IPS DF 6.9 (cell line): ENCODE measurements at regions not wholly inside any gene's neighbourhood (a gene's known extent, or its start where the extent isn't known, plus 50 kb on each side); places are given as distances from the start of the nearest gene placed in this dataset.

ENCODE experiments used
- DNase-seq: peaks from one replicate; pipeline ENCODE4 v3.0.0-alpha.2; 2013; ENCODE audit warnings: low read depth, low spot score
- H3K27ac ChIP-seq: one replicate; pipeline ENCODE4 v1.5.1; 2013; ENCODE audit warnings: low read length, control low read depth
- H3K27me3 ChIP-seq: 2 replicates; pipeline ENCODE4 v1.6.1; 2013; ENCODE audit warnings: mild to moderate bottlenecking, low read length; ENCODE audit not compliant: control insufficient read depth, insufficient read depth
- H3K36me3 ChIP-seq: 2 replicates; pipeline ENCODE4 v1.6.1; 2013; ENCODE audit warnings: low read length; ENCODE audit not compliant: control insufficient read depth, insufficient read depth
- H3K4me1 ChIP-seq: 2 replicates; pipeline ENCODE4 v1.6.1; 2013; ENCODE audit warnings: low read length; ENCODE audit not compliant: control insufficient read depth, insufficient read depth
- H3K4me3 ChIP-seq: 2 replicates; pipeline ENCODE4 v1.5.1; 2013; ENCODE audit warnings: mild to moderate bottlenecking, low read length
- H3K9me3 ChIP-seq: 2 replicates; pipeline ENCODE4 v1.6.1; 2013; ENCODE audit warnings: low read length, inconsistent platforms; ENCODE audit not compliant: control insufficient read depth, insufficient read depth
- WGBS: extraction: QIAGEN DNeasy Blood & Tissue Kit; methylation state at CpG from one replicate; pipeline ENCODE4 v1.1.7; 2013; ENCODE audit warnings: mixed read lengths, missing lambda C conversion rate; ENCODE audit not compliant: insufficient read length, insufficient coverage; 5-methylcytosine and 5-hydroxymethylcytosine counted together

DNA sequence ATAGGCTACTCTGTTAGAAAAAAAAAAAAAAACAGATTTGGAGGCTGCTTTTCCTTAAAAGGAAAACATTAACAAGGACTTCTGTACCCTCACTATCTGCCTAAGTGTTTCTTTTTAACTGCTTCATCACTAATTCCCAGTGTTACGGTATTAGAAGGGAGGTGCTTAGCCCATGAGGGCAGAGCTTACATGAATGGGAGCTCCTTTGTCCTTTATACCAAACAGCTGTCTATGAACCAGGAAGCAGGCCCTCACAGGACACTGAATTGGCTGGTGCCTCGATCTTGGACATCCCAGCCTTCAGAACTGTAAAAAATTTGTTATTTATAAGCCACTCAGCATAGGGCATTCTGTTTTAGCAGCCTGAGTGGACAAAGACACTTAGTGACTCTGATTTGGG is 215.6 kb upstream of the NRSN1 start:
- Histone ChIP-seq H3K27me3 (no peaks in the 10 kb centered on the region), H3K27ac (no peak overlapping the region), H3K4me3 (no peak overlapping the region), H3K9me3 (no peaks in the 10 kb centered on the region), H3K4me1 (no peaks in the 10 kb centered on the region), H3K36me3 (no peaks in the 10 kb centered on the region)
- DNase-seq: no peak
- no CpG with 5 or more reads among the region's 2 CpGs for WGBS

DNA sequence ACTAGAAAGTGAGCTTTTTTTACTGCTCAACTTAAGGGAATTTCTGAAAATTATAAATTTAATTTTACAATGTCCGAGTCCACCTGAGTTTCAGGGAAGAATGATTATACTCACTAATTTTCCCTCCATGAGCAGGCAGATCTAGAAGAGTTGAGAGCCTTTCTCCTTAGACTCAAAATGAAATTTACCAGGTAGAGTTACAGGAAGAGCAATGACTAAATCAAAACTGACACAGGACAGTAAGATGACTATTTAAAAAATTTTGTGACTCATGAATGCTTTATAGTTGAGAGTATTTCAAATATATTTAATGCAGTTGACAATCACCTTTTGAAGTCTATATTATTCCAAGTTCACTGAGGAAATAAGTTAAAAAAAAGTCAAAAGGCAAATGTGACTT is 198.1 kb upstream of the NRSN1 start:
- H3K36me3 ChIP-seq: no peaks in the 10 kb centered on the region
- H3K4me1 ChIP-seq: no peaks in the 10 kb centered on the region
- H3K9me3 ChIP-seq: no peaks in the 10 kb centered on the region
- H3K4me3 ChIP-seq: no peak overlapping the region
- no CpG with 5 or more reads among the region's 1 CpG for WGBS
- DNase-seq: no peak
- H3K27me3 ChIP-seq: no peaks in the 10 kb centered on the region
- H3K27ac ChIP-seq: no peak overlapping the region

DNA sequence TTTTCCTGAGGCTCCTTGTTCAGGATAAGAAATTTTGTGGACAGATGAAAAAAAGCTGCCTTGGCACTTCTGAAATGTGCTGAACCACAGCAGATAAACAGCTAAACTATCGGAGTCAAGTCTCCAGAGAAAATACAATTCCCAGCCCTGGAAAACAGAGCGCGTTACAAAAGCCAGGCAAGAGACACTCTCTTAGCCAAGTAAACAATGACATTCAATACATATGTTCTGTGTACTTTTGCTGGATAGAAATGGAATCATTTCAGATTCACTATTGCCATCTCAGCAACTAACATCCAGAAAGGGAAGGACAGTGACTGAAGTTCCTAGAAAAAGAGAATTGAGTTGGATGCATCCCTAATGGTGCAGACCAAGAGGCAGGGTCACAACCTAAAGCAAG is 196.8 kb upstream of the NRSN1 start:
- H3K4me1 ChIP-seq: no peaks in the 10 kb centered on the region
- H3K9me3 ChIP-seq: no peaks in the 10 kb centered on the region
- WGBS: no CpG with 5 or more reads among the region's 3 CpGs
- no peak overlapping the region for H3K27ac ChIP-seq
- no peak for DNase-seq
- H3K27me3 ChIP-seq: no peaks in the 10 kb centered on the region
- no peaks in the 10 kb centered on the region for H3K36me3 ChIP-seq
- no peak overlapping the region for H3K4me3 ChIP-seq

- H3K36me3 ChIP-seq: no peaks in the 10 kb centered on the region
- H3K27me3 ChIP-seq: no peaks in the 10 kb centered on the region
- H3K4me3 ChIP-seq: no peak overlapping the region
- no peak overlapping the region for H3K27ac ChIP-seq
- no peaks in the 10 kb centered on the region for H3K4me1 ChIP-seq
- DNase-seq: no peak
- H3K9me3 ChIP-seq: no peaks in the 10 kb centered on the region
Measured at GRCh38 chr6:23940466-23940865, 185.5 kb upstream of the NRSN1 start.

DNA sequence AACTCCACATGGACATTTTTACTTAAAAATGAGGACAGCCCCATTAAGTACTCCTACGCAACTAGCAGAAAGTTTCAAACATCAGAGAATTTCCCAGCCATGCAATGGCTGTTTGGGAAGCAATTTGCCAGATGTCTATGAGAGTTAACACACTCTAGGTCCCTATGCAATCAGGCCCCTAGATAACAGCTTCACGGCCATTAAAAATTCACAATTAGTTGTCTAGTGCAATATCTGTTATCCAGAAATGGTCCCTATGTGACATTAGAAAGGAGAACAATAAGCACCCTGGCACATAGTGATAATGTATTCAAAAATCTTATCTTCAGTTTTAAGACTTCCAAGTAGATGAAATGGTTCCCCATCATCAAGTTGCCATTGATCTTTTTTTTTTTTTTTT is 174.3 kb upstream of the NRSN1 start:
- no peaks in the 10 kb centered on the region for H3K36me3 ChIP-seq
- no peak for DNase-seq
- no peaks in the 10 kb centered on the region for H3K27me3 ChIP-seq
- no peak overlapping the region for H3K27ac ChIP-seq
- H3K9me3 ChIP-seq: no peaks in the 10 kb centered on the region
- H3K4me1 ChIP-seq: no peaks in the 10 kb centered on the region
- no CpG with 5 or more reads among the region's 2 CpGs for WGBS
- no peak overlapping the region for H3K4me3 ChIP-seq

DNA sequence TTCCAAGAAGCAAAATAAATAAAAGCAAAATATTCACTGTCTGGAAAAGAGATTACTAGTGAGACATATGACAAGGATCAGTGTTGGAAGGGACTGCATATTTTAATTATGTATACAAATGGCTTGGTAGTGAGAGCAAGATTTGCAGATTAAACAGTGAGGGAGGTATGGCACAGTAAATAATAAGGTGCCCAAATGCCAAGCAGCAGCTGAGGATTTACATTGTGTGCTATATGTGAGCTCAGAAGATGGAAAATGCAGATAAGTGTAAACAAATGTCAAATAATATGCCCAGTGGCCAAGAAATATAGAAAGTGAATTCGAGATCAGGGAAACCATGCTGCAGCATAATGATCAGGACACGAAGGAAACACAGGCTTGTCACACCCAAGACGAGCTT is 173.8 kb upstream of the NRSN1 start:
- no peaks in the 10 kb centered on the region for H3K9me3 ChIP-seq
- H3K36me3 ChIP-seq: no peaks in the 10 kb centered on the region
- no peaks in the 10 kb centered on the region for H3K27me3 ChIP-seq
- no CpG with 5 or more reads among the region's 3 CpGs for WGBS
- DNase-seq: no peak
- H3K4me1 ChIP-seq: no peaks in the 10 kb centered on the region
- H3K4me3 ChIP-seq: no peak overlapping the region
- H3K27ac ChIP-seq: no peak overlapping the region

- DNase-seq: no peak
- Histone ChIP-seq H3K4me1 (no peaks in the 10 kb centered on the region), H3K36me3 (no peaks in the 10 kb centered on the region), H3K27me3 (no peaks in the 10 kb centered on the region), H3K9me3 (no peaks in the 10 kb centered on the region), H3K27ac (no peak overlapping the region), H3K4me3 (no peak overlapping the region)
- no CpG with 5 or more reads among the region's 3 CpGs for WGBS
Measured at GRCh38 chr6:23953976-23954375, 172.0 kb upstream of the NRSN1 start.

GRCh38 chr6:23957017-23957416 is 169.0 kb upstream of the NRSN1 start:
- H3K4me1 ChIP-seq: no peaks in the 10 kb centered on the region
- no peaks in the 10 kb centered on the region for H3K36me3 ChIP-seq
- WGBS: no CpG with 5 or more reads among the region's 3 CpGs
- no peaks in the 10 kb centered on the region for H3K9me3 ChIP-seq
- no peak overlapping the region for H3K4me3 ChIP-seq
- H3K27ac ChIP-seq: no peak overlapping the region
- H3K27me3 ChIP-seq: no peaks in the 10 kb centered on the region
- no peak for DNase-seq

- H3K4me3 ChIP-seq: no peak overlapping the region
- WGBS: no CpG with 5 or more reads among the region's 5 CpGs
Measured at GRCh38 chr6:23964865-23965264, 161.2 kb upstream of the NRSN1 start.

DNA sequence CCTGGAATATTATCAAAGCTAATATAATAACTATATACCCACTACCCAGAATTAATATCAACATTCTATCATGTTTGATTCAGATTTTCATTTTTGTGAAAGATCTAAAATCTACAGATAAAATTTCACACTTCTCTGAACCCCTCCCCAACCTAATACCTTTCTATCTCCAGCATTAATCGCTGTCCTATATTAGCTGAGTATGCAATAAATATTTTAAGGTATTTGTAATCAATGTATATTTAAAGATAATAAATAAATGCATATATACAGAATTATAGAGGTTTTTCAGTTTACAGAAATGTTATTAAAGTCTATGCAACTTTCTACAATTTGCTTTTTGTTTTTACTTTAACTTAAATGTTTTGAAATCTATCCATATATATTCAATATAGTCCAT is 156.7 kb upstream of the NRSN1 start:
- no peak overlapping the region for H3K4me3 ChIP-seq
- H3K4me1 ChIP-seq: no peaks in the 10 kb centered on the region
- no peaks in the 10 kb centered on the region for H3K27me3 ChIP-seq
- DNase-seq: no peak
- H3K36me3 ChIP-seq: no peaks in the 10 kb centered on the region
- whole genome bisulfite sequencing: no CpG with 5 or more reads among the region's 1 CpG
- no peaks in the 10 kb centered on the region for H3K9me3 ChIP-seq
- H3K27ac ChIP-seq: no peak overlapping the region

More at GRCh38 chr6:23964865-23965264, 161.2 kb upstream of the NRSN1 start:
- Histone ChIP-seq H3K27me3 (no peaks in the 10 kb centered on the region), H3K36me3 (no peaks in the 10 kb centered on the region), H3K27ac (no peak overlapping the region), H3K4me1 (no peaks in the 10 kb centered on the region), H3K9me3 (no peaks in the 10 kb centered on the region)
- no peak for DNase-seq

DNA sequence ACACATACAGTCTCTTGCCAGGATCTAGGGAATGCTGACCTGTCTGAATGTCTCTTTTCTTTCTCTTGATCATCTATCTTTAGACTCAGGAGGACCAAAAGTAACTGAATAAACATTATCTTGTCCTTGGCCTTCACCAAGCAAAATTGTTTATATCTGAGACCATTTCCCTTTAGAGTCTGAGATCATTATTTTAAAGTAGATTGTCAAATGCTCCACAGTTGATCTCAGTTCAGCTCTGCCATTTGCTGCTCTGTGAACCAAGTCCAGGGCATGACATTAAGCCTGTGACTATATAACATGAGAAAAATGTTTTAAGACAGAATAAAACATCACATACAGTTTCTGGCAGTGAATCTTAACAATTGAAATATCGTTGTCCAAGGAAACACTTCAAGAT is 148.3 kb upstream of the NRSN1 start:
- Histone ChIP-seq H3K27ac (no peak overlapping the region), H3K4me1 (no peaks in the 10 kb centered on the region), H3K9me3 (no peaks in the 10 kb centered on the region), H3K4me3 (no peak overlapping the region), H3K27me3 (no peaks in the 10 kb centered on the region), H3K36me3 (no peaks in the 10 kb centered on the region)
- DNase-seq: no peak
- WGBS: no CpG with 5 or more reads among the region's 1 CpG
